Type B pancreatic cell (in vitro differentiated cells): ENCODE measurements at regions not wholly inside any gene's neighbourhood (a gene's known extent, or its start where the extent isn't known, plus 50 kb on each side); places are given as distances from the start of the nearest gene placed in this dataset.

Experiments
- DNase-seq: peaks from one replicate; pipeline ENCODE4 v3.0.0; 2021; ENCODE audit warnings: mixed read lengths; ENCODE audit not compliant: unreplicated experiment; ENCODE audit errors: extremely low spot score
- H3K27ac Mint-ChIP-seq: 2 replicates; pipeline ENCODE4 v1.8.0; 2021; ENCODE audit warnings: mild to moderate bottlenecking, mixed read lengths
- H3K27me3 Mint-ChIP-seq: 2 replicates; pipeline ENCODE4 v1.8.0; 2021; ENCODE audit warnings: mixed read lengths
- H3K36me3 Mint-ChIP-seq: 2 replicates; pipeline ENCODE4 v1.8.0; 2021; ENCODE audit warnings: mixed read lengths
- H3K4me1 Mint-ChIP-seq: one replicate; pipeline ENCODE4 v1.8.0; 2021; ENCODE audit warnings: mixed read lengths; ENCODE audit not compliant: unreplicated experiment
- H3K4me3 Mint-ChIP-seq: 2 replicates; pipeline ENCODE4 v1.8.0; 2021; ENCODE audit warnings: mild to moderate bottlenecking, mixed read lengths
- H3K9me3 Mint-ChIP-seq: 2 replicates; pipeline ENCODE4 v1.8.0; 2021; ENCODE audit warnings: mixed read lengths
- TF ChIP-seq, protein P1 (sequence below): fragments of 200-600 bp; sonication (generic); conservative IDR thresholded peaks from 2 replicates; pipeline ENCODE4 v1.5.0; 2021; ENCODE audit warnings: antibody characterized with exemption, mild to moderate bottlenecking

DNA sequence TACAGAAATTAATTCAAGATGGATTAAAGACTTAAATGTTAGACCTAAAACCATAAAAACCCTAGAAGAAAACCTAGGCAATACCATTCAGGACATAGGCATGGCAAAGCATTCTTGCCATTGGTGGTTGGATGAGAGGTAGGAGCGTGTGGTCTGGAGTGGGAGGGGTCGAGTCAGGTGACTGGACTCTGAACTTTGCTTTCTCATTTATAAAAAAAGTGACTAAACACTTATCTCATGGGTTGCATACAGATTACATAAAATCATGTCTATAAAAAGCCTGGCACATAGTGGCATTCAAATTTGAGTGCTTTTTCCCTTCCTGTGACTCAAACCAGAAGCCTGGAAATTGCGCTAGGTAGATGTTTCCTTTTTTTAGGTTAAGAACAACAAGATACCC, 159.7 kb upstream of the SHISA6 start:
- Mint-ChIP-seq H3K4me3 (no peak overlapping the region), H3K27me3 (peaks cover 19% of the 10 kb centered on the region), H3K36me3 (no peaks in the 10 kb centered on the region), H3K4me1 (no peaks in the 10 kb centered on the region), H3K27ac (no peak overlapping the region), H3K9me3 (no peaks in the 10 kb centered on the region)
- TF ChIP-seq, protein P1, sequence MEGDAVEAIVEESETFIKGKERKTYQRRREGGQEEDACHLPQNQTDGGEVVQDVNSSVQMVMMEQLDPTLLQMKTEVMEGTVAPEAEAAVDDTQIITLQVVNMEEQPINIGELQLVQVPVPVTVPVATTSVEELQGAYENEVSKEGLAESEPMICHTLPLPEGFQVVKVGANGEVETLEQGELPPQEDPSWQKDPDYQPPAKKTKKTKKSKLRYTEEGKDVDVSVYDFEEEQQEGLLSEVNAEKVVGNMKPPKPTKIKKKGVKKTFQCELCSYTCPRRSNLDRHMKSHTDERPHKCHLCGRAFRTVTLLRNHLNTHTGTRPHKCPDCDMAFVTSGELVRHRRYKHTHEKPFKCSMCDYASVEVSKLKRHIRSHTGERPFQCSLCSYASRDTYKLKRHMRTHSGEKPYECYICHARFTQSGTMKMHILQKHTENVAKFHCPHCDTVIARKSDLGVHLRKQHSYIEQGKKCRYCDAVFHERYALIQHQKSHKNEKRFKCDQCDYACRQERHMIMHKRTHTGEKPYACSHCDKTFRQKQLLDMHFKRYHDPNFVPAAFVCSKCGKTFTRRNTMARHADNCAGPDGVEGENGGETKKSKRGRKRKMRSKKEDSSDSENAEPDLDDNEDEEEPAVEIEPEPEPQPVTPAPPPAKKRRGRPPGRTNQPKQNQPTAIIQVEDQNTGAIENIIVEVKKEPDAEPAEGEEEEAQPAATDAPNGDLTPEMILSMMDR = no peak
- no peak for DNase-seq

DNA sequence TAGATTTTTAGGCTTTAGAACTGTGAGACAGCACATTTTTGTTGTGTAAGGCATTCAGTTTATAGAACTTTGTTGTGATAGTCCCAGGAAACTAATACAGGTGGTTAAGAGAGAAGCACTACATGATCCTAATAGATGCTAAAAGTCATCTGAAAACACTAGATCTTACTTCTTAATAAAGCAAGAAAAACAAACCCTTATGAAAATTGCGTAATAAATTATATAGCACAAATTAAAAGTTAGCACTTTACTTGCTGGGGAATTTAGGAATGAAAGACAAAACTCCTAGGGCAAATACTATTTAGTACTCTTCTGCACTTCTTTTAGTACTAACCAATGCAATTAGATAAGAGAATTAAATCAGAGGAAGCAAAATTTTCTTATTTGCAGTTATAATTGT, 163.3 kb upstream of the SHISA6 start:
- Mint-ChIP-seq H3K36me3 (no peaks in the 10 kb centered on the region), H3K4me1 (no peaks in the 10 kb centered on the region), H3K9me3 (no peaks in the 10 kb centered on the region)

DNA sequence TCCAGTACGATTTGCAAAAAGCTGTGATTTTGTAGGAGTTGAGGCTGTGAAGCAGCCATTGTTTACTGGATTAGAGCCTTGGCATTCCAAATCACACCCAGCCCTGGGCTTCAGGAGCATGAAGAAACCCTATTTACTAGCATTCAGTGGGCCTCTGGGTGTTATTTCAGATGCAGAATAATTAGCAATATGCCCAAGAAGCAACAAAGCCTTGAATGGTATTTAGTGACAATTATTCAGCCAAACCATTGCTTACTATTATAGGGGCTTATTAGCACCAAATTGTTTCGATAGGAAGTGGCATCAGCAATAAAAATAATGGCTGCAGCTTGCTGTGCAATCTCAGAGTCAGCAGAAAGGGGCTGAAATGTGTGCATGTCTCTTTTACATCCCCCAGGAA, 166.6 kb upstream of the SHISA6 start:
- DNase-seq = no peak
- TF ChIP-seq, protein P1 = no peak
- H3K9me3 Mint-ChIP-seq = no peaks in the 10 kb centered on the region
- no peak overlapping the region for H3K27ac Mint-ChIP-seq
- no peaks in the 10 kb centered on the region for H3K4me1 Mint-ChIP-seq
- H3K4me3 Mint-ChIP-seq = no peak overlapping the region
- peaks cover 10% of the 10 kb centered on the region for H3K27me3 Mint-ChIP-seq
- H3K36me3 Mint-ChIP-seq = no peaks in the 10 kb centered on the region

More for the DNA sequence above, 163.3 kb upstream of the SHISA6 start:
- Mint-ChIP-seq H3K27ac (no peak overlapping the region), H3K4me3 (no peak overlapping the region), H3K27me3 (peaks cover 10% of the 10 kb centered on the region)
- no peak for DNase-seq
- TF ChIP-seq, protein P1 = no peak

DNA sequence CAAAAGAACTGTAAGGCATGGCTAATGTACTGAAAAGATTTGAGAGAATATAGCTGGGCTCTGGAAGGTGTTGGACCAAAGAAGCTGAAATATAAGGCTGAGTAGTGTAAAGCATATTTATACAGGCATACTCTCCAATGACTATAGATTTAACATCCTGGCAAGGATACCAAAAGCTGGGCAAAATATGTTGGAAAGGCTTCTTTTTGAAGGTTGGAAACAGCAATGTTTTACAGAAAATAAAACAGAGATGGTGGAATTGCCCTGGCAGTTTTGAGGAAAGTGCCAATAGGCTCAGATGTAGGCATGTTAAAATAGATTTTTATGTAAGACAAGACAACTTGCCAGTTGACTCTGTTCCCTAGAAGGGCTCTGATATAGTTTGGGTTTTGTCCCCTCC, 184.1 kb upstream of the SHISA6 start:
- no peak overlapping the region for H3K27ac Mint-ChIP-seq
- TF ChIP-seq, protein P1 = no peak
- H3K4me1 Mint-ChIP-seq = no peaks in the 10 kb centered on the region
- DNase-seq = no peak
- H3K4me3 Mint-ChIP-seq = no peak overlapping the region
- H3K27me3 Mint-ChIP-seq = peaks cover 6% of the 10 kb centered on the region
- H3K9me3 Mint-ChIP-seq = peaks cover 5% of the 10 kb centered on the region
- no peaks in the 10 kb centered on the region for H3K36me3 Mint-ChIP-seq

DNA sequence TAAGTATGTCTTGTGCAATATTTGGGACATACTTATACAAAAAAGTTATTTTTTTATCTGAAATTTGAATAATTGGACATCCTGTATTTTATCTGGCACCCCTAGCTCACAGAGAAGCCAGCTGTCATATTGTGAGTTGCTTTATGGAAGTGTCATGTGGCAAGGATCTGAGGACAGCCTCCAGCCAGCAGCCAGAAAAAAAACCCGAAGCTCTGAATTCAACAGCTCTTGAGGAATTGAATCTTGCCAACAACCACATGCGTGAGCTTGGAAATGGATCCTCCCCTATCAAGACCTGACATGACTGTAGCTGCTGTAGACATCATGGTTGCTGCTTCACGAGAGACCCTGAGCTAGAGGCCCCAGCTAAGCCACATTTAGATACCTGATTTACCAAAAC, 187.2 kb upstream of the SHISA6 start:
- H3K4me3 Mint-ChIP-seq = no peak overlapping the region
- H3K4me1 Mint-ChIP-seq = no peaks in the 10 kb centered on the region
- no peak overlapping the region for H3K27ac Mint-ChIP-seq
- DNase-seq = no peak
- no peaks in the 10 kb centered on the region for H3K36me3 Mint-ChIP-seq
- H3K9me3 Mint-ChIP-seq = peaks cover 5% of the 10 kb centered on the region
- peaks cover 3% of the 10 kb centered on the region for H3K27me3 Mint-ChIP-seq
- TF ChIP-seq, protein P1 = no peak

DNA sequence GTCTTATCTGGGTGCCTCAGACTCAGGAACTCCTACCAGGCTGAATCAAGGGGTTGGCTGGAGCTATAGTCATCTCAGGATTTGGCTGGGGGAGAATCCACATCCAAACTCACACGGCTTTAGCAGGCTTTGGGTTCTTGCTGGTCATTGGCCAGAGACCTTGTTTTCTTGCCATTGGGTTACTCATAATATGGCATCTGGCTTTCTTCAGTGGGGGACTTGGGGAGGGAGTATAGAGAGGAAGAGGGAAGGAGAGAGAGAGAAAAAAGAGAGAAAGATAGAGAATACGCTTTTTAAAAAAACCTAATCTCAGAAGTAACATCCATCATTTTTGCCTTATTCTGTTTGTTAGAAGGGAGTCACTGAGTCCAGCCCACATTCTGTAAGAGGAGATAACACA, 191.5 kb upstream of the SHISA6 start:
- H3K36me3 Mint-ChIP-seq = no peaks in the 10 kb centered on the region

More for the DNA sequence above, 191.5 kb upstream of the SHISA6 start:
- H3K27ac Mint-ChIP-seq = no peak overlapping the region
- H3K4me1 Mint-ChIP-seq = no peaks in the 10 kb centered on the region
- TF ChIP-seq, protein P1 = no peak
- peaks cover 6% of the 10 kb centered on the region for H3K27me3 Mint-ChIP-seq
- no peak for DNase-seq
- H3K4me3 Mint-ChIP-seq = no peak overlapping the region
- H3K9me3 Mint-ChIP-seq = no peaks in the 10 kb centered on the region
